ENCODE measurements at regions not wholly inside any gene's neighbourhood (a gene's known extent, or its start where the extent isn't known, plus 50 kb on each side); places are given as distances from the start of the nearest gene placed in this dataset.

DNA sequence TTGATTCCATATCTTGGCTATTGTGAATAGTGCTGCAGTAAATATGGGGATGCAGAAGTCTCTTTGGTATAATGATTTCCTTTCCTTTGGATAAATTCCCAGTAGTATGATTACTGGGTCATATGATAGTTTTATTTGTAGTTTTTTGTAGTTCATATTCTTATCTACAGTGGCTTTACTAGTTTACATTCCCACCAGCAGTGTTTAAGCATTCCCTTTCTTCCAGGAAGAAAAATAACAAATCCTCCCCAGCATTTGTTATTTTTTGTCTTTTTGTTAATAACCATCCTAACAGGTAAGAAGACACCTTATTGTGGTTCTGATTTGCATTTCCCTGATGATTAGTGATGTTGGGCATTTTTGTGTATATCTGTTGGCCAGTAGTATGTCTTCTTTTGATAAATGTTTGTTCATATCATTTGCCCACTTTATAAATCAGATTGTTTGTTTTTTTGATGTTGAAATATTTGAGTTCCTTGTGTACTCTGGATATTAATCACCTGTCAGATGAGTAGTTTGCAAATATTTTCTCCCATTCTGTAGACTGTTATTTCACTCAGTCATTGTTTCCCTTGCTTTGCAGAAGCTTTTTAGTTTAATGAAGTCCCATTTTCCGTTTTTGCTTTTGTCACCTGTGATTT lies 163.3 kb upstream of the THRB start:
- Histone ChIP-seq H2AFZ (ENCODE audit: low read length) (no peak overlapping the region), H3K27me3 (replicated peaks; ENCODE audit: insufficient read depth, low read length) (no peaks in the 10 kb centered on the region), H4K20me1 (ENCODE audit: insufficient read depth, low read length) (no peaks in the 10 kb centered on the region), H3K9ac (ENCODE audit: low read length) (no peak overlapping the region), H3K9me2 (replicated peaks; ENCODE audit: insufficient read depth, low read length) (no peaks in the 10 kb centered on the region), H3K4me1 (ENCODE audit: low read length) (no peaks in the 10 kb centered on the region), H3K4me3 (ENCODE audit: low read length) (no peak overlapping the region), H3K4me2 (ENCODE audit: low read depth, low read length) (no peak overlapping the region), H3K36me3 (replicated peaks; ENCODE audit: insufficient read depth, low read length) (no peaks in the 10 kb centered on the region), H3K27ac (ENCODE audit: low read length) (no peak overlapping the region), H3K79me2 (ENCODE audit: low read length) (no peaks in the 10 kb centered on the region), H3K9me3 (replicated peaks; ENCODE audit: insufficient read depth, low read length) (no peaks in the 10 kb centered on the region; the same call in 1 of the 2 replicates), H3F3A (ENCODE audit: insufficient read depth, low read length) (no peaks in the 10 kb centered on the region)
- no peak for DNase-seq
- no peak for TF ChIP-seq EZH2phosphoT487 (IDR thresholded peaks at IDR 0.05; ENCODE audit: low read length)
- TF ChIP-seq CTCF (IDR thresholded peaks at IDR 0.05; ENCODE audit: low read length) = no peak
- no peak for TF ChIP-seq EZH2 (optimal IDR thresholded peaks at IDR 0.05; ENCODE audit: low read depth, low read length)

DNA sequence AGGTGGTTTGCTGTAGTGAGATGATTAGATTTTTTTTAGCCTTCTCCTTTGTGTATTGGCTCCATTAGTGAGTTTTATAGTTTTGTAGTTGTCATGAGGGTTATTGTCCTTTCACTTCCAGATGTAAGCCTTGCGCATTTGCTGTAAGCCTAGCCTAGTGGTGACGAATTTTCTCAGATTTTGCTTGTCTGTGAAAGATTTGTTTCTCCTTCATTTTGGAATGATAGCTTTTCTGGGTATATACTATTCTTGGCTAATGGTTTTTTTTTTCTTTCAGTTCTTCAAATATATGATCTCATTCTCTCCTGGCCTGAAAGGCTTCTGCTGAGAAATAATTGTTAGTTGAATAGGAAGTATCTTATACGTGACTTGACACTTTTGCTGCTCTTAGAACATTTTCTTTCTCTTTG lies 166.5 kb upstream of the THRB start:
- no peaks in the 10 kb centered on the region for H3K27me3 ChIP-seq (replicated peaks; ENCODE audit: insufficient read depth, low read length)
- DNase-seq = no peak
- H3K36me3 ChIP-seq (replicated peaks; ENCODE audit: insufficient read depth, low read length) = no peaks in the 10 kb centered on the region
- no peaks in the 10 kb centered on the region for H3F3A ChIP-seq (ENCODE audit: insufficient read depth, low read length)
- H3K4me3 ChIP-seq (ENCODE audit: low read length) = no peak overlapping the region
- no peaks in the 10 kb centered on the region for H4K20me1 ChIP-seq (ENCODE audit: insufficient read depth, low read length)
- H3K9me2 ChIP-seq (replicated peaks; ENCODE audit: insufficient read depth, low read length) = no peaks in the 10 kb centered on the region
- no peaks in the 10 kb centered on the region for H3K4me1 ChIP-seq (ENCODE audit: low read length)
- H3K27ac ChIP-seq (ENCODE audit: low read length) = no peak overlapping the region
- H3K9ac ChIP-seq (ENCODE audit: low read length) = no peak overlapping the region
- no peak overlapping the region for H3K4me2 ChIP-seq (ENCODE audit: low read depth, low read length)
- no peak overlapping the region for H2AFZ ChIP-seq (ENCODE audit: low read length)
- no peaks in the 10 kb centered on the region for H3K79me2 ChIP-seq (ENCODE audit: low read length)
- H3K9me3 ChIP-seq (replicated peaks; ENCODE audit: insufficient read depth, low read length) = no peaks in the 10 kb centered on the region
- TF ChIP-seq EZH2 (optimal IDR thresholded peaks at IDR 0.05; ENCODE audit: low read depth, low read length) = no peak
- TF ChIP-seq EZH2phosphoT487 (IDR thresholded peaks at IDR 0.05; ENCODE audit: low read length) = no peak
- TF ChIP-seq CTCF (IDR thresholded peaks at IDR 0.05; ENCODE audit: low read length) = no peak

GRCh38 chr3:24662449-24663345 lies 168.0 kb upstream of the THRB start:
- Histone ChIP-seq H3K9ac (ENCODE audit: low read length) (no peak overlapping the region), H3K27me3 (replicated peaks; ENCODE audit: insufficient read depth, low read length) (no peaks in the 10 kb centered on the region), H3K27ac (ENCODE audit: low read length) (no peak overlapping the region), H3K79me2 (ENCODE audit: low read length) (no peaks in the 10 kb centered on the region), H3K4me3 (ENCODE audit: low read length) (no peak overlapping the region), H3K9me2 (replicated peaks; ENCODE audit: insufficient read depth, low read length) (no peaks in the 10 kb centered on the region), H3K9me3 (replicated peaks; ENCODE audit: insufficient read depth, low read length) (no peaks in the 10 kb centered on the region), H3K4me1 (ENCODE audit: low read length) (no peaks in the 10 kb centered on the region), H3F3A (ENCODE audit: insufficient read depth, low read length) (no peaks in the 10 kb centered on the region), H3K4me2 (ENCODE audit: low read depth, low read length) (no peak overlapping the region), H2AFZ (ENCODE audit: low read length) (no peak overlapping the region), H3K36me3 (replicated peaks; ENCODE audit: insufficient read depth, low read length) (no peaks in the 10 kb centered on the region), H4K20me1 (ENCODE audit: insufficient read depth, low read length) (no peaks in the 10 kb centered on the region)
- TF ChIP-seq EZH2 (optimal IDR thresholded peaks at IDR 0.05; ENCODE audit: low read depth, low read length) (no peak), CTCF (IDR thresholded peaks at IDR 0.05; ENCODE audit: low read length) (no peak), EZH2phosphoT487 (IDR thresholded peaks at IDR 0.05; ENCODE audit: low read length) (no peak)
- DNase-seq = no peak
